ENCODE measurements at regions not wholly inside any gene's neighbourhood (a gene's known extent, or its start where the extent isn't known, plus 50 kb on each side); places are given as distances from the start of the nearest gene placed in this dataset.
"Not testable (repeated sequence)": the region's sequence is repeated elsewhere in the genome, so short reads cannot be mapped to it uniquely, and the experiment has no call there.

DNA sequence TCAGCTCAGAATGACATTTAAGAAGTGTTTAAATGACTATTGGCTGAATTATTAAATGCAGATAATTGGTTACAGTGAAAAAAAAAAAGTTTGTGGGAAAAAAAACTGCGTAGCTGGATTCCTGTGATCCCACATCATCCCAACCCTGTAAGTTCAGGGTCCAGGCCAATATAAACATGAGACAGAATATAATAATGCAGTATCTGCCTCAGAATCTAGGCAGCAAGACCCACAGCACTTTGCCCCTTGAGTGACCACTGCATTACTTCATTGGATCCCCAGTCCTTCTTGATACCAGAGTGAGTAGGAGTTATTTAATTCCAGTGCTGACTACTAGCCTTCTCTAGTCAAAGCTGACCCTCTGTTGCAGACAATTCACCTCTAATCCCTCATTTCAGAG is 272.6 kb downstream of the CCER1 start:
- no peak for DNase-seq (ENCODE audit: low read depth)
- TF ChIP-seq, protein P1, sequence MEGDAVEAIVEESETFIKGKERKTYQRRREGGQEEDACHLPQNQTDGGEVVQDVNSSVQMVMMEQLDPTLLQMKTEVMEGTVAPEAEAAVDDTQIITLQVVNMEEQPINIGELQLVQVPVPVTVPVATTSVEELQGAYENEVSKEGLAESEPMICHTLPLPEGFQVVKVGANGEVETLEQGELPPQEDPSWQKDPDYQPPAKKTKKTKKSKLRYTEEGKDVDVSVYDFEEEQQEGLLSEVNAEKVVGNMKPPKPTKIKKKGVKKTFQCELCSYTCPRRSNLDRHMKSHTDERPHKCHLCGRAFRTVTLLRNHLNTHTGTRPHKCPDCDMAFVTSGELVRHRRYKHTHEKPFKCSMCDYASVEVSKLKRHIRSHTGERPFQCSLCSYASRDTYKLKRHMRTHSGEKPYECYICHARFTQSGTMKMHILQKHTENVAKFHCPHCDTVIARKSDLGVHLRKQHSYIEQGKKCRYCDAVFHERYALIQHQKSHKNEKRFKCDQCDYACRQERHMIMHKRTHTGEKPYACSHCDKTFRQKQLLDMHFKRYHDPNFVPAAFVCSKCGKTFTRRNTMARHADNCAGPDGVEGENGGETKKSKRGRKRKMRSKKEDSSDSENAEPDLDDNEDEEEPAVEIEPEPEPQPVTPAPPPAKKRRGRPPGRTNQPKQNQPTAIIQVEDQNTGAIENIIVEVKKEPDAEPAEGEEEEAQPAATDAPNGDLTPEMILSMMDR (IDR thresholded peaks at IDR 0.05; ENCODE audit: insufficient read depth, low read depth, low read length, missing control alignments), result no peak
- no peak overlapping the region for H3K4me3 ChIP-seq (ENCODE audit: low read length)

DNA sequence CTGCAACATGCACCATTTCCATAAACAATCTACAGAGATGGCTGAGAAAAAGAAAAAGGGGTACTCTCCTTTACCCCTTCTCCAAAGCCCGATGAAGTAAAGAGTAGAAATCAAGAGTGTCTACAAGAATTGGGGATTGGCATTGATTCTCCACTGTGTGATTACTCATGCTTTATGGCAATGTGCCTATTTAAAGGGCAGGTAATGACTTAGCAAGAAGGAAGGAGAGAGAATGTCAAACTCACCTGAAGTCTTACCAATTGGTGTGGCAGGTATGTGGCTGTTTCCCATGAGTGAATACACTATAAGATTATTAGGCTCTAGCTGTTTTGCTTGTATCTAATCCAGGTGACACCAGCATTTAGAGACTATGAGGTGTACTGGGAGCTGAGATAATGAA is 275.3 kb downstream of the CCER1 start:
- TF ChIP-seq, protein P1 (IDR thresholded peaks at IDR 0.05; ENCODE audit: insufficient read depth, low read depth, low read length, missing control alignments), result no peak
- no peak overlapping the region for H3K4me3 ChIP-seq (ENCODE audit: low read length)
- DNase-seq (ENCODE audit: low read depth), result peak; percentile 73

DNA sequence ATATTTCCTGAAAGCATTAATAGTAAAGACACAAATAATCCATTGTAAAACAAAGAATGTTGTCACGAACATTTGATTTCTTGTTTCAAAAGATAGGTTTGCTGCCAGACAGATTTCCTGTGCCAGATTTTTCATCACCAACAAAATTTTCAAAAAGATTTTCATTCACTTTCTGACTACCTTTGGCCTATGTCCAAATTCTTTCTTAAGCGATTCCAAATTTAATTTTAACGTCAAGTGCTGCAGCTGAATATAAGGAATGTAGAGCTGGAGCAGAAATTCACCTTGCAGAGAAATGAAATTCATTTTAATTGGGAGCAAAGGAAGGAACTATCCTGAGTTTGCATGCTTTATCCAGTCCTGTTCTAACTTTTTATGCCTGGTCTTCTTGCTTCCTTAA is 277.4 kb downstream of the CCER1 start:
- DNase-seq (ENCODE audit: low read depth), result no peak
- no peak overlapping the region for H3K4me3 ChIP-seq (ENCODE audit: low read length)
- TF ChIP-seq, protein P1 (IDR thresholded peaks at IDR 0.05; ENCODE audit: insufficient read depth, low read depth, low read length, missing control alignments), result no peak

DNA sequence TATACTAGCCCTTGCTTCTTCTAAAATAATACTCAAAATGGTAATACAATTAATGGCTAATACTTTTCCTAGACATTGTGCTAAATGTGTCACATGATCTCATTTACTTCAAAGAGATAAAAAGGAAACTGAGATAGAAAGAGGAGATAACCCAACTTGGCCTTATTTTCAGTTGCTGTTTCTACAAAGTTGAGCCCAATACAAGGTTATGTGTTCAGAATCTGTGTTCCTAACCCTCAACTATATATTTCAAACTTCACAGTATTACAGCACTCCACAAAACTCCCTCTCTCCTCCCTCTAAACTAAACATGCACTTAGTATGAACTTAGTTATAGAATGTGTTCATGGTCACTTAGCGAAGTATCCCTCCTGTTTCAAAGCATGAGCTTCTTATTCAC is 277.9 kb downstream of the CCER1 start:
- TF ChIP-seq, protein P1 (IDR thresholded peaks at IDR 0.05; ENCODE audit: insufficient read depth, low read depth, low read length, missing control alignments), result no peak
- H3K4me3 ChIP-seq (ENCODE audit: low read length), result no peak overlapping the region
- no peak for DNase-seq (ENCODE audit: low read depth)

DNA sequence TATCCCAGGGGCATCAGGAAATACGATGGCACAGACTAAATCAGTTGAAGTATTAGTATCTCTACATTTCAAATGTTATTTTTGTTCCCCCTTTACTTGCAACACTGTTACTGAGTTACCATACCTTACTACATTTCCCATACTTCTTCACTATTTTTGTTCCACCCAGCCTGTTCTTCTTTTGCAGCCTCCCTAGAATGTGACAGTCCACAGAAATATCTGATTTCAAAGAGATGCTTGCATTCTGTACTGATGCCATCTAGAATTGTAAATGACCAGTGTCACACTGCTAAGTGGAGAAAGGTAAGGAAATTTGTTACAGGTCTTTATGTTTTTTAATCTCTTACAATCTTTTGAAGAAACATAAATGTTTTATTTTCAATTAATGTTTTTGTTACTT is 279.9 kb downstream of the CCER1 start:
- DNase-seq (ENCODE audit: low read depth), result no peak
- no peak overlapping the region for H3K4me3 ChIP-seq (ENCODE audit: low read length)
- TF ChIP-seq, protein P1 (IDR thresholded peaks at IDR 0.05; ENCODE audit: insufficient read depth, low read depth, low read length, missing control alignments), result no peak

DNA sequence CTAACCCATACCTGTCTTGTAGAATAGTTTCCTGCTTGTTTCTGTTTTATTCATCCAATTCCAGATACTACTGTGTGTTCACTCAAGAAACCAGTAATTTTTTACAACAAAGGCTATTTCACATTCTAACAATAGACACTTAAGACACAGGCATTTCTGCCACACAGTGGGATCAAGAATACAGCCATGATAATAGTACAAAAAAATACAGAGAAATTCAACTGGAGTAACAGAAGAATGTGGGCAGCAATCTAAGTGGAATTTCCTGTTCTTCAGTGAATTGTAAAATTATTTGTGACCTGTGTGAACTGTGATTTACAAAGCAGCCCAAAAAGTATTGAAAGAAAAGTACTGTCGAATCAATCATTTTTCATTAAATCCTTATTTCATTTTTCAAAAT is 282.9 kb downstream of the CCER1 start:
- no peak overlapping the region for H3K4me3 ChIP-seq (ENCODE audit: low read length)
- TF ChIP-seq, protein P1 (IDR thresholded peaks at IDR 0.05; ENCODE audit: insufficient read depth, low read depth, low read length, missing control alignments), result no peak
- no peak for DNase-seq (ENCODE audit: low read depth)

DNA sequence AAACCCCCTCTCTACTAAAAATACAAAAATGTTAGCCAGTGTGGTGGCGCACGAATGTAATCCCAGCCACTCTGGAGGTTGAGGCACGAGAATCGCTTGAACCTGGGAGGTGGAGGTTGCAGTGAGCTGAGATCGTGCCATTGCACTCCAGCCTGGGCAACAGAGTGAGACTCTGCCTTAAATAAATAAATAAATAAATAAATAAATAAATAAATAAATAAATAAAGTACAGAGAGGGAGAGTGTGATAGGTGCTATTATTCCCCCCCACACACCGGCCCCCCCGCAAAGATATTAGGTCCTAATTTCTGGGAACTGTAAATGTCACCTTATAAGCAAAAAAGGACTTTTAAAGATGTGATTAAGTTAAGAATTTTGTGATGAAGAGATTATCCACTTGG is 291.0 kb downstream of the CCER1 start:
- DNase-seq (ENCODE audit: low read depth); H3K4me3 ChIP-seq (ENCODE audit: low read length): not testable (repeated sequence)

DNA sequence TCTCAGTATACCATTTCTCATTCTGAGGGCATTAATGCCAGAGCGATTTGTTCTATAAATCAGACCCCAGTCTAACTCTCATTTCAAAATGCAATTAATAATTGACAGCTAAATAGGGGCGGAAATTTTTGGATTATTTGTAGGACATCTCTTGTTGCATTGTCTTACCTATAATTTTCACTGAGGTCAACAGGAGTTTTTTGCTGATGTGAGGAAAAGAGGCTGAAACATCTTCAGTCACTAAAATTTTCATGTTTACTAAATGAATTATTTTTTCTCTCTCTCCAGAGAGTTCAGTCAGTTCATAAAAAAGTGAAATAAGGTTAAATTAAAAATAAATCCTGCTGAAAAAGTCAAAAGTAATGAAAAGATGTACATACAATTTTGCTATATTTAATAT is 295.9 kb downstream of the CCER1 start:
- DNase-seq (ENCODE audit: low read depth), result no peak
- no peak overlapping the region for H3K4me3 ChIP-seq (ENCODE audit: low read length)
- TF ChIP-seq, protein P1 (IDR thresholded peaks at IDR 0.05; ENCODE audit: insufficient read depth, low read depth, low read length, missing control alignments), result no peak
